Liver (tissue), 8 donors: ENCODE measurements at regions not wholly inside any gene's neighbourhood (a gene's known extent, or its start where the extent isn't known, plus 50 kb on each side); places are given as distances from the start of the nearest gene placed in this dataset.

ENCODE experiments used
- DNase-seq: peaks from one replicate; pipeline ENCODE4 v3.0.0-alpha.2; 2017; ENCODE audit warnings: low spot score
- H3K27ac ChIP-seq, 2 donors: one replicate each; pipeline ENCODE4 v1.7.0; 2013; ENCODE audit warnings: inconsistent platforms in 2 of 2, low read length in 2 of 2, control low read depth in 1 of 2, low read depth in 1 of 2, mild to moderate bottlenecking in 1 of 2
- H3K27me3 ChIP-seq, 4 donors: one replicate each; pipeline versions ENCODE4 v1.6.1 to v1.7.0; 2013; ENCODE audit warnings: low read length in 3 of 4, inconsistent platforms in 1 of 4, mild to moderate bottlenecking in 1 of 4, moderate library complexity in 1 of 4; ENCODE audit not compliant: control insufficient read depth in 4 of 4, insufficient read depth in 4 of 4
- H3K36me3 ChIP-seq, 4 donors: one replicate each; pipeline versions ENCODE4 v1.6.1 to v1.7.0; 2013; ENCODE audit warnings: low read length in 3 of 4, mild to moderate bottlenecking in 3 of 4, low read depth in 1 of 4, moderate library complexity in 1 of 4; ENCODE audit not compliant: control insufficient read depth in 4 of 4, insufficient read depth in 3 of 4
- H3K4me1 ChIP-seq, 4 donors: one replicate each; pipeline versions ENCODE4 v1.6.1 to v1.7.0; 2013; ENCODE audit warnings: low read length in 3 of 4, mild to moderate bottlenecking in 3 of 4, moderate library complexity in 1 of 4; ENCODE audit not compliant: control insufficient read depth in 4 of 4, insufficient read depth in 4 of 4
- H3K4me3 ChIP-seq, 3 donors: one replicate each; pipeline versions ENCODE4 v1.6.1 to v1.7.0; 2013; ENCODE audit warnings: low read length in 3 of 3, control low read depth in 1 of 3, low read depth in 1 of 3, mild to moderate bottlenecking in 1 of 3
- H3K9ac ChIP-seq, 2 donors: one replicate each; pipeline ENCODE4 v1.7.0; 2013; ENCODE audit warnings: low read length in 2 of 2, mild to moderate bottlenecking in 2 of 2, moderate library complexity in 2 of 2, control low read depth in 1 of 2, low read depth in 1 of 2
- H3K9me3 ChIP-seq, 4 donors: one replicate each; pipeline versions ENCODE4 v1.6.1 to v1.7.0; 2013; ENCODE audit warnings: low read length in 3 of 4; ENCODE audit not compliant: control insufficient read depth in 4 of 4
- EGR1 ChIP-seq, 2 donors: IDR thresholded peaks; 2 replicates each; pipeline ENCODE4 v1.6.1; 2016 to 2018; ENCODE audit warnings: antibody characterized with exemption in 2 of 2, low read depth in 2 of 2
- FOXA1 ChIP-seq: IDR thresholded peaks from 2 replicates; pipeline ENCODE4 v1.6.1; 2016; ENCODE audit warnings: antibody characterized with exemption
- FOXA2 ChIP-seq: IDR thresholded peaks from 2 replicates; pipeline ENCODE4 v1.6.1; 2016; ENCODE audit warnings: antibody characterized with exemption
- GABPA ChIP-seq, 2 donors: IDR thresholded peaks in 1 of 2; conservative IDR thresholded peaks in 1 of 2; 2 replicates each; pipeline ENCODE4 v1.6.1; 2016; ENCODE audit warnings: antibody characterized with exemption in 2 of 2, mild to moderate bottlenecking in 1 of 2, moderate library complexity in 1 of 2
- HNF4A ChIP-seq, 2 donors: conservative IDR thresholded peaks; 2 replicates each; pipeline ENCODE4 v1.6.1; 2016; ENCODE audit warnings: antibody characterized with exemption in 2 of 2, mild to moderate bottlenecking in 2 of 2
- HNF4G ChIP-seq: IDR thresholded peaks from 2 replicates; pipeline ENCODE4 v1.6.1; 2016; ENCODE audit warnings: antibody characterized with exemption
- JUND ChIP-seq, 2 donors: IDR thresholded peaks; 2 replicates each; pipeline ENCODE4 v1.6.1; 2016; ENCODE audit warnings: antibody characterized with exemption in 2 of 2
- RXRA ChIP-seq, 2 donors: IDR thresholded peaks; 2 replicates each; pipeline ENCODE4 v1.6.1; 2017 to 2018; ENCODE audit warnings: antibody characterized with exemption in 2 of 2, mild to moderate bottlenecking in 1 of 2
- SP1 ChIP-seq: IDR thresholded peaks from 2 replicates; pipeline ENCODE4 v1.6.1; 2018; ENCODE audit warnings: antibody characterized with exemption, mild to moderate bottlenecking
- YY1 ChIP-seq: IDR thresholded peaks from 2 replicates; pipeline ENCODE4 v1.6.1; 2016; ENCODE audit warnings: antibody characterized with exemption, mild to moderate bottlenecking
- WGBS: extraction: QIAGEN DNeasy Blood & Tissue Kit; methylation state at CpG from one replicate; pipeline ENCODE4 v1.1.7; 2013; 5-methylcytosine and 5-hydroxymethylcytosine counted together
- TF ChIP-seq, protein P1 (sequence below): IDR thresholded peaks from 2 replicates; pipeline ENCODE4 v1.6.1; 2016; ENCODE audit warnings: antibody characterized with exemption
- TF ChIP-seq, protein P2 (sequence below): fragments of 150-350 bp; IDR thresholded peaks from 2 replicates; pipeline ENCODE4 v1.5.1; 2017; ENCODE audit warnings: improper control_type of control experiment, low read depth, low read length; ENCODE audit not compliant: missing input control
- TF ChIP-seq, protein P3 (sequence below): IDR thresholded peaks from 2 replicates; pipeline ENCODE4 v1.6.1; 2016; ENCODE audit warnings: antibody characterized with exemption, mild to moderate bottlenecking
- TF ChIP-seq, protein P4 (sequence below): IDR thresholded peaks from 2 replicates; pipeline ENCODE4 v1.6.1; 2016; ENCODE audit warnings: antibody characterized with exemption
- donor health status: healthy.
- donor health status: healthy.
- donor health status: healthy.
- donor health status: healthy.
- donor health status: healthy.

DNA sequence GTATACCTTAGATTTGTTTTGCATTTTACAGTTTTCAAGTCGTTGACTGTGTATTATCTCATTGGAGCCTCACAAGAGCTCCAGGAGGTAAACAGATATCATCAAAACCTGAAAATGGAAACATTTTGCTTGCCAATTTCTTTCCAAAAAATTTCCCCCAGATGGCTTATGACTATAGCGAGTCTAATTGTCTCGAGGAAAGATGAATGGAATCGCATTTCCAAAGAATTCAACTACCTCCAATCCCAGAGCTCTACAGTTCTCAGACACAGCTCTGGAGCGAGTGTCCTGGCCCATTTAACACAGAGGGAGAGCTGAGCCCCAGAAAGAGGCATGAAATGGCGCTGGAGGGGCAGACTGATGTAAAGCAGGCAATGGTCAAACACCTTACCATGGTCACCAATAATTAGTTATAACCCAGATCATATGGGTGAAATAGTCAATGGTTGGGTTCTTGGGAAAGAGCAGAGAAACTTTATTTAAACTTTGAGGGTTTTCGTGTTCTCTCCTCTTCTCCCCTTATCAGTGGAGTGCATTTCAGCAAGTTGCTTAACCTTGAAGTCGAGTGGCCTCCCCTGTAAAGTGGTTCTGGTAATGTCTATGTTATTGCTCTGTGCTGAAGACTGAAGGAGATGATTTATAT is 168.2 kb downstream of the ZDHHC21 start (continued):
- TF ChIP-seq, protein P1, sequence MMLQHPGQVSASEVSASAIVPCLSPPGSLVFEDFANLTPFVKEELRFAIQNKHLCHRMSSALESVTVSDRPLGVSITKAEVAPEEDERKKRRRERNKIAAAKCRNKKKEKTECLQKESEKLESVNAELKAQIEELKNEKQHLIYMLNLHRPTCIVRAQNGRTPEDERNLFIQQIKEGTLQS = no peak
- TF ChIP-seq, protein P2, sequence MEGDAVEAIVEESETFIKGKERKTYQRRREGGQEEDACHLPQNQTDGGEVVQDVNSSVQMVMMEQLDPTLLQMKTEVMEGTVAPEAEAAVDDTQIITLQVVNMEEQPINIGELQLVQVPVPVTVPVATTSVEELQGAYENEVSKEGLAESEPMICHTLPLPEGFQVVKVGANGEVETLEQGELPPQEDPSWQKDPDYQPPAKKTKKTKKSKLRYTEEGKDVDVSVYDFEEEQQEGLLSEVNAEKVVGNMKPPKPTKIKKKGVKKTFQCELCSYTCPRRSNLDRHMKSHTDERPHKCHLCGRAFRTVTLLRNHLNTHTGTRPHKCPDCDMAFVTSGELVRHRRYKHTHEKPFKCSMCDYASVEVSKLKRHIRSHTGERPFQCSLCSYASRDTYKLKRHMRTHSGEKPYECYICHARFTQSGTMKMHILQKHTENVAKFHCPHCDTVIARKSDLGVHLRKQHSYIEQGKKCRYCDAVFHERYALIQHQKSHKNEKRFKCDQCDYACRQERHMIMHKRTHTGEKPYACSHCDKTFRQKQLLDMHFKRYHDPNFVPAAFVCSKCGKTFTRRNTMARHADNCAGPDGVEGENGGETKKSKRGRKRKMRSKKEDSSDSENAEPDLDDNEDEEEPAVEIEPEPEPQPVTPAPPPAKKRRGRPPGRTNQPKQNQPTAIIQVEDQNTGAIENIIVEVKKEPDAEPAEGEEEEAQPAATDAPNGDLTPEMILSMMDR = no peak
- no peak for TF ChIP-seq FOXA1
- no peak for TF ChIP-seq HNF4G

DNA sequence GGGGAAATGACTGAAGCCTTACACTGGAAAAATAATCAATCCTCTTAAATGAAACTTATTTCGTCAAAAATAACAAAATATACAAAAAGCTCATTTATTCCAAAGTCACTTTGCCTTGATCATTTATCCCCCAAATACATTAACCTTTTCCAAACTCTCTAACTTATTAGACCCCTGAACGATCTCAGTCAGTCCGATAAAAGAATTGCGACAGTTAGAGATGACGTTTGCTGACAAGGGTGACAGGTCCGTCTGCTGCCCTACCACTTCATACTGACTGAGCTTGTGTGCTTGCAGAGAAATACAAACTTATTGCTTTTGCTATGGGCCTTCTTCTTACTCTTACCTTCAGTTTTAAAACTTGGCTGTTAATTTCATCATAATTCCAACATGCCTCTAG is 169.7 kb downstream of the ZDHHC21 start:
- WGBS = 76% methylated on average over 6 of the region's 6 CpGs
- TF ChIP-seq FOXA2 (no peak), YY1 (no peak), EGR1 (IDR thresholded peaks at IDR 0.05; ENCODE audit: low read depth in 2 of 2) (no peak), RXRA (IDR thresholded peaks at IDR 0.05) (no peak)
- H3K4me1 ChIP-seq = peaks cover 0 to 1% (median 0%) of the 10 kb centered on the region in 4 donors
- H3K9me3 ChIP-seq = no peaks in the 10 kb centered on the region
- no peak overlapping the region for H3K9ac ChIP-seq
- H3K27ac ChIP-seq = no peak overlapping the region
- DNase-seq = no peak
- H3K36me3 ChIP-seq = no peaks in the 10 kb centered on the region
- no peaks in the 10 kb centered on the region for H3K27me3 ChIP-seq
- H3K4me3 ChIP-seq = no peak overlapping the region

DNA sequence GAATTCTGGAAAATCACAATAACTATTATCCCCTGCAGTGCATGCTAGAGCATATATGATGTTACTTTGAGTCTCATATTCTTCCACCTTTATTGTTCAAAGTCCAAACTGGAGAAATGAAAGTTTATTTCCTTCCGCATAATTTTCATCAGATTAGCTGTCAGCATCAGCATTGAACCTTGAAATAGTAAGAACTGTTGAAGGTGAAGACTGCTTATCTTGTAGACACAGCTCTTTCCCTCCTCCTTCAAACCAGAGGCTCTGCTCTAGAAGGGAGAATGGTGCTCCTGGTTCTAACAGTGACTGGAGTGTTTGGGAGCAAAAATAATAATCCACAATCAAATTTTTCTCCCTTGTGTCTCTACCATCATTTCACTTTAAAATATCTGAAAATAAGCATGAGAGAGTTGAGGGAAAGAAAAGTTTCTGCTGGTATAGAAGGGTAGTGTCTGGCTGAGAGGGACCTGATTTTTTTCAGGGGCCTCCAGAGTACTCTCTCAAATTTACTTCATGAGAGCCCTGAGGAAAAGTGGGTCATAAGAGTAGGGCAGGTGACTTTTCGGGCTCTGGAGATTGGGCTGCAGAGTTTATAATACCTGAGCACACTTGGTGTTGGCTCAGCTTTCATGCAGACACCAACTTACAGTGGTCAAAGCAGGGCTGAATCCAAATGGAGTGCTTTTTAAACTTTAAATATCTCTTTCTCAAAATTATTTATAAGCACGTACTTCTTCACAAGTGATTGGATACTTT is 170.4 kb downstream of the ZDHHC21 start:
- DNase-seq = no peak
- TF ChIP-seq FOXA2 (no peak), JUND (IDR thresholded peaks at IDR 0.05) (no peak), GABPA (IDR thresholded peaks at IDR 0.05 in 1 of 2, conservative IDR thresholded peaks at IDR 0.05 in 1 of 2) (no peak), HNF4A (conservative IDR thresholded peaks at IDR 0.05) (no peak), SP1 (no peak), FOXA1 (no peak)
- TF ChIP-seq, protein P3, sequence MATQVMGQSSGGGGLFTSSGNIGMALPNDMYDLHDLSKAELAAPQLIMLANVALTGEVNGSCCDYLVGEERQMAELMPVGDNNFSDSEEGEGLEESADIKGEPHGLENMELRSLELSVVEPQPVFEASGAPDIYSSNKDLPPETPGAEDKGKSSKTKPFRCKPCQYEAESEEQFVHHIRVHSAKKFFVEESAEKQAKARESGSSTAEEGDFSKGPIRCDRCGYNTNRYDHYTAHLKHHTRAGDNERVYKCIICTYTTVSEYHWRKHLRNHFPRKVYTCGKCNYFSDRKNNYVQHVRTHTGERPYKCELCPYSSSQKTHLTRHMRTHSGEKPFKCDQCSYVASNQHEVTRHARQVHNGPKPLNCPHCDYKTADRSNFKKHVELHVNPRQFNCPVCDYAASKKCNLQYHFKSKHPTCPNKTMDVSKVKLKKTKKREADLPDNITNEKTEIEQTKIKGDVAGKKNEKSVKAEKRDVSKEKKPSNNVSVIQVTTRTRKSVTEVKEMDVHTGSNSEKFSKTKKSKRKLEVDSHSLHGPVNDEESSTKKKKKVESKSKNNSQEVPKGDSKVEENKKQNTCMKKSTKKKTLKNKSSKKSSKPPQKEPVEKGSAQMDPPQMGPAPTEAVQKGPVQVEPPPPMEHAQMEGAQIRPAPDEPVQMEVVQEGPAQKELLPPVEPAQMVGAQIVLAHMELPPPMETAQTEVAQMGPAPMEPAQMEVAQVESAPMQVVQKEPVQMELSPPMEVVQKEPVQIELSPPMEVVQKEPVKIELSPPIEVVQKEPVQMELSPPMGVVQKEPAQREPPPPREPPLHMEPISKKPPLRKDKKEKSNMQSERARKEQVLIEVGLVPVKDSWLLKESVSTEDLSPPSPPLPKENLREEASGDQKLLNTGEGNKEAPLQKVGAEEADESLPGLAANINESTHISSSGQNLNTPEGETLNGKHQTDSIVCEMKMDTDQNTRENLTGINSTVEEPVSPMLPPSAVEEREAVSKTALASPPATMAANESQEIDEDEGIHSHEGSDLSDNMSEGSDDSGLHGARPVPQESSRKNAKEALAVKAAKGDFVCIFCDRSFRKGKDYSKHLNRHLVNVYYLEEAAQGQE = no peak
- TF ChIP-seq, protein P1 = no peak
- TF ChIP-seq, protein P4, sequence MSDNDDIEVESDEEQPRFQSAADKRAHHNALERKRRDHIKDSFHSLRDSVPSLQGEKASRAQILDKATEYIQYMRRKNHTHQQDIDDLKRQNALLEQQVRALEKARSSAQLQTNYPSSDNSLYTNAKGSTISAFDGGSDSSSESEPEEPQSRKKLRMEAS = no peak
- H3K27me3 ChIP-seq = no peaks in the 10 kb centered on the region
- no peaks in the 10 kb centered on the region for H3K9me3 ChIP-seq
- H3K36me3 ChIP-seq = no peaks in the 10 kb centered on the region
- WGBS = 88% methylated on average over 3 of the region's 3 CpGs
- H3K4me1 ChIP-seq = peaks cover 0 to 1% (median 0%) of the 10 kb centered on the region in 4 donors
- H3K4me3 ChIP-seq = no peak overlapping the region
- no peak overlapping the region for H3K9ac ChIP-seq
- no peak overlapping the region for H3K27ac ChIP-seq
